ENCODE measurements at regions not wholly inside any gene's neighbourhood (a gene's known extent, or its start where the extent isn't known, plus 50 kb on each side); places are given as distances from the start of the nearest gene placed in this dataset.

DNA sequence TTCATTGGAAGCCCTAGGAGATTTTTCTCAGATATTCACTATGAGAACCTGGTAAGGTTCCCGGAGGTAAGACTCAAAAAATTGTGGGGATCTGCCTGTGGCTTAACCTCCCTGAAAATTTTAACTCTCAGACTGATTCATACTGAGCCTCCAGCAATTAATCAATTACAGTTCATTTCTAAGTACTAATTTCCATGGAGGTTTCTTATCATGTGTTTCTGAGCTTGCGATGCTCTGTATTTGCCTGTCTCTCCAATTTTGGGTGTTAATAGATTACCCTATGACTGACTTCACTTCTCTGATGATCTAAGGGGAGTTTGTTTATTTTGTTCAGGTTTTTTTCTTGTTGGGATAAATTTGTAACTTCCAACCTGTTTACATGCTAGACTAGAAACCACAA is 215.4 kb upstream of the TMEM196 start:
- Mint-ChIP-seq H3K9me3 (ENCODE audit: low read depth) (peaks cover 19% of the 10 kb centered on the region), H3K27ac (no peak overlapping the region), H3K27me3 (no peaks in the 10 kb centered on the region), H3K4me3 (ENCODE audit: low read depth) (no peak overlapping the region), H3K36me3 (ENCODE audit: insufficient read depth) (no peaks in the 10 kb centered on the region), H3K4me1 (ENCODE audit: low read depth) (peaks cover 1% of the 10 kb centered on the region)
- no peak for DNase-seq (ENCODE audit: low spot score, unreplicated experiment)
- TF ChIP-seq, protein P1, sequence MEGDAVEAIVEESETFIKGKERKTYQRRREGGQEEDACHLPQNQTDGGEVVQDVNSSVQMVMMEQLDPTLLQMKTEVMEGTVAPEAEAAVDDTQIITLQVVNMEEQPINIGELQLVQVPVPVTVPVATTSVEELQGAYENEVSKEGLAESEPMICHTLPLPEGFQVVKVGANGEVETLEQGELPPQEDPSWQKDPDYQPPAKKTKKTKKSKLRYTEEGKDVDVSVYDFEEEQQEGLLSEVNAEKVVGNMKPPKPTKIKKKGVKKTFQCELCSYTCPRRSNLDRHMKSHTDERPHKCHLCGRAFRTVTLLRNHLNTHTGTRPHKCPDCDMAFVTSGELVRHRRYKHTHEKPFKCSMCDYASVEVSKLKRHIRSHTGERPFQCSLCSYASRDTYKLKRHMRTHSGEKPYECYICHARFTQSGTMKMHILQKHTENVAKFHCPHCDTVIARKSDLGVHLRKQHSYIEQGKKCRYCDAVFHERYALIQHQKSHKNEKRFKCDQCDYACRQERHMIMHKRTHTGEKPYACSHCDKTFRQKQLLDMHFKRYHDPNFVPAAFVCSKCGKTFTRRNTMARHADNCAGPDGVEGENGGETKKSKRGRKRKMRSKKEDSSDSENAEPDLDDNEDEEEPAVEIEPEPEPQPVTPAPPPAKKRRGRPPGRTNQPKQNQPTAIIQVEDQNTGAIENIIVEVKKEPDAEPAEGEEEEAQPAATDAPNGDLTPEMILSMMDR (IDR thresholded peaks at IDR 0.05; ENCODE audit: unreplicated experiment), result no peak

DNA sequence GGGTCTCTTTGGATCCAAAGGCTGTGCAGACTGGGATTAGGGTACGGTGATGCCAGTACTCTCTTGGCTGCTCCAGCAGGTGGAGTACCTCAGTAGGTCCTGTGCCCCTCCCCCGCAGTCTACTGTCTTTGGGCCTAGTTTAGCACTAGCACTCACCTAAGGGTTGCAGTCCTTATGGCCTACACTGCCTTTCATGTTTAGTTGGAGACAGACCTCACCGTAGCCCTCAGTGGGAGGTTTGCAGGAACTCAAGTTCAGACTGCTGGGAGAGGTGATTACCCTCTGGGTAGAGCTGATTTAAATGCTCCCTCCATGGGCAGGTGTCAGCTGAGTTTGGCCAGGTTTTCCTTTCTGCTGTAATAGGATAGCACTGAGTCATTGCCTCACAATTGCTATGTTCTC is 210.8 kb upstream of the TMEM196 start:
- Mint-ChIP-seq H3K9me3 (ENCODE audit: low read depth) (peaks cover 16% of the 10 kb centered on the region), H3K36me3 (ENCODE audit: insufficient read depth) (no peaks in the 10 kb centered on the region), H3K4me1 (ENCODE audit: low read depth) (peaks cover 1% of the 10 kb centered on the region), H3K27ac (no peak overlapping the region), H3K4me3 (ENCODE audit: low read depth) (no peak overlapping the region), H3K27me3 (no peaks in the 10 kb centered on the region)
- TF ChIP-seq, protein P1 (IDR thresholded peaks at IDR 0.05; ENCODE audit: unreplicated experiment), result no peak
- no peak for DNase-seq (ENCODE audit: low spot score, unreplicated experiment)

DNA sequence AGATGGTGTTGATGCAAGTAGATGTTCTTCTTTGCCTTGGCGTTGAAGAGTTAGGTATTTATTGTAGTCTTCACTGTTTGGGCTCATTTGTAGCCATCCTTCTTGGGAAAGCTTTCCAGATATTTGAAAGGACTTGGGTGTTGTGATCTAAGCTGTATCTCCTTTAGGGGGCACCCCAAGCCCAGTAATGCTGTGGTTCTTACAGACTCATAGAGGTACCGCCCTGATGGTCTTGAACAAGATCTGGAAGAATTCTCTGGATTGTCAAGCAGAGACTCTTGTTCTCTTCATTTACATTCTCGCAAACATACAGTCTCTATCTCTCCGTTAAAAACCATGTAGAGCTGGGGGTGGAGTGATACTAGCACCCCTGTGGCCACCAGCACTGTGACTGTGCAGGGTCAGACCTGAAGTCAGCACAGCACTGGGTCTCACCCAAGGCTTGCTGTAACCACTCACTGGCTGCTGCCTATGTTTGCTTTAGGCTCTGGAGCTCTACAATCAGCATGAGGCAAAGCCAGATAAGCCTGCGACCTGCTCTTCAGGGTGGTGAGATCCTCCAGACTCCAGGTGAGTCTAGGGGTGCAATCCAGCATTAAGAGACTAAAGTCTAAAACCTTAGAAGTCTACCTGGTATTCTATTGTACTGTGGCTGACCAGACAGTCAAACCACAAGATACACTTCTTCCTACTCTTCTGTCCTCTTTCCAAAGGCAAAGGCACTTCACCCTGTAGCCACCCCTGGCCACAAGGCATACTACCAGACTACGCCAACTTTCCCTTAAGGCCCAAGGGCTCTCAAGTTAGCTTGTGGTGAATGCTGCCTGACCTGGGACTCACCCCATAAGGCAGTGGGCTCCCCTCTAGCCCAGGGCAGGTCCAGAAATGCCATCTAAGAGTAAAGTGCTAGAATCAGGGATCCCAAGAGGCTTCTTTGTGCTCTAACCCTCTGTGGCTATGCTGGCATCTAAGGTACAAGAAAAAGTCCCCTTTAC is 209.7 kb upstream of the TMEM196 start:
- H3K4me1 Mint-ChIP-seq (ENCODE audit: low read depth), result no peaks in the 10 kb centered on the region
- no peaks in the 10 kb centered on the region for H3K36me3 Mint-ChIP-seq (ENCODE audit: insufficient read depth)

DNA sequence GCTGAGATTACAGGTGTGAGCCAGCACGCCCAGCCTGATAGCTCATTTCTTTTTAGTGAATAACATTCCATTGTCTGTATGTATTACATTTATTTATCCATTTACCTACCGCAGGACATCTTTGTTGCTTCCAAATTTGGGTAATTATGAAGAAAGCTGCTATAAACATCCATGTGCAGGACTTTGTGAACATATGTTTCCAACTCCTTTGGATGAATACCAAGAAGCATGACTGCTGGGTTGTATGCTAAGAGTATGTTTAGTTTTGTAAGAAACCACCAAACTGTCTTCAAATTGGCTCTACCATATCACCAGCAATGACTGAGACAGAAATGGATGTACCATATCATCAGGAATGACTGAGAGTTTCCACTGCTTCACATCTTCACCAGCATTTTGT is 200.2 kb upstream of the TMEM196 start:
- TF ChIP-seq, protein P1 (IDR thresholded peaks at IDR 0.05; ENCODE audit: unreplicated experiment), result no peak
- no peak overlapping the region for H3K27ac Mint-ChIP-seq
- no peak overlapping the region for H3K4me3 Mint-ChIP-seq (ENCODE audit: low read depth)
- H3K27me3 Mint-ChIP-seq, result no peaks in the 10 kb centered on the region
- H3K36me3 Mint-ChIP-seq (ENCODE audit: insufficient read depth), result no peaks in the 10 kb centered on the region
- no peak for DNase-seq (ENCODE audit: low spot score, unreplicated experiment)
- H3K4me1 Mint-ChIP-seq (ENCODE audit: low read depth), result peaks cover 17% of the 10 kb centered on the region
- H3K9me3 Mint-ChIP-seq (ENCODE audit: low read depth), result peaks cover 9% of the 10 kb centered on the region

More for the DNA sequence above, 209.7 kb upstream of the TMEM196 start:
- Mint-ChIP-seq H3K4me3 (ENCODE audit: low read depth) (no peak overlapping the region), H3K27ac (no peak overlapping the region), H3K27me3 (no peaks in the 10 kb centered on the region), H3K9me3 (ENCODE audit: low read depth) (peaks cover 21% of the 10 kb centered on the region)
- DNase-seq (ENCODE audit: low spot score, unreplicated experiment), result no peak
- TF ChIP-seq, protein P1 (IDR thresholded peaks at IDR 0.05; ENCODE audit: unreplicated experiment), result peak; percentile 51

DNA sequence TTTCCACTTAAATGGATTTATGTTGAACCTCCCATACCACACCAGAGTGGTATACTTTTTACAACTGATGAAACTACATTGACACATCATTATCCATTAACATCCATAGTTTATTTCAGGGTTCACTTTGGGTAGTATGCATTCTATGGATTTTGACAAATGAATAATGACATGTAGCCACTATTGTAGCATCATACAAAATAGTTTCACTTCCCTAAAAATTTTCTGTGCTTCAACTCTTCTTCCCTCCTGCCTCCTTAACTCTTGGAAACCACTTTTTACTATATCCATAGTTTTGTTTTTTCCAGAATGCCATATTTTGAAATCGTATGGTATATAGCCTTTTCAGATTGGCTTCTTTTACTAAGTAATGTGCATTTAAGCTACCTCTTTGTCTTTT is 199.5 kb upstream of the TMEM196 start:
- TF ChIP-seq, protein P1 (IDR thresholded peaks at IDR 0.05; ENCODE audit: unreplicated experiment), result no peak
- no peaks in the 10 kb centered on the region for H3K36me3 Mint-ChIP-seq (ENCODE audit: insufficient read depth)
- no peak overlapping the region for H3K27ac Mint-ChIP-seq
- H3K4me3 Mint-ChIP-seq (ENCODE audit: low read depth), result no peak overlapping the region
- H3K27me3 Mint-ChIP-seq, result no peaks in the 10 kb centered on the region
- H3K9me3 Mint-ChIP-seq (ENCODE audit: low read depth), result peaks cover 9% of the 10 kb centered on the region
- DNase-seq (ENCODE audit: low spot score, unreplicated experiment), result no peak
- H3K4me1 Mint-ChIP-seq (ENCODE audit: low read depth), result peaks cover 17% of the 10 kb centered on the region
